ENCODE measurements at regions not wholly inside any gene's neighbourhood (a gene's known extent, or its start where the extent isn't known, plus 50 kb on each side); places are given as distances from the start of the nearest gene placed in this dataset.
"Not testable (repeated sequence)": the region's sequence is repeated elsewhere in the genome, so short reads cannot be mapped to it uniquely, and the experiment has no call there.

DNA sequence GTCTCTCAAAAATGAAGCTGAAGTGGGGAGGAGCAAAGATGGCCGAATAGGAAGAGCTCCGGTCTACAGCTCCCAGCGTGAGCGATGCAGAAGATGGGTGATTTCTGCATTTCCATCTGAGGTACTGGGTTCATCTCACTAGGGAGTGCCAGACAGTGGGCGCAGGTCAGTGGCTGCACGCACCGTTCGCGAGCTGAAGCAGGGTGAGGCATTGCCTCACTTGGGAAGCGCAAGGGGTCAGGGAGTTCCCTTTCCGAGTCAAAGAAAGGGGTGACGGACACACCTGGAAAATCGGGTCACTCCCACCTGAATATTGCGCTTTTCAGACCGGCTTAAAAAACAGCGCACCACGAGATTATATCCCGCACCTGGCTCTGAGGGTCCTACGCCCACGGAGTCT is 132.8 kb downstream of the RSL24D1 start:
- not testable (repeated sequence) for H2AFZ ChIP-seq (ENCODE audit: low read length); H3K4me2 ChIP-seq (ENCODE audit: insufficient read depth, low read length, poor library complexity, severe bottlenecking); H3K36me3 ChIP-seq (replicated peaks in 1 of 2; ENCODE audit: control insufficient read depth in 2 of 2, insufficient read depth in 2 of 2, low read length in 2 of 2); H3K27me3 ChIP-seq (ENCODE audit: control insufficient read depth in 3 of 3, insufficient read depth in 3 of 3, low read depth in 1 of 3, low read length in 3 of 3); H4K91ac ChIP-seq (ENCODE audit: low read depth, low read length, poor library complexity); H2BK5ac ChIP-seq (ENCODE audit: low read length); H4K8ac ChIP-seq (ENCODE audit: low read depth, low read length); H2BK15ac ChIP-seq (ENCODE audit: low read length); H3K4me1 ChIP-seq (ENCODE audit: control insufficient read depth in 2 of 2, insufficient read depth in 1 of 2, low read depth in 1 of 2, low read length in 2 of 2); DNase-seq (ENCODE audit: low spot score); H3K9me3 ChIP-seq (replicated peaks in 1 of 2; ENCODE audit: control insufficient read depth in 2 of 2, insufficient read depth in 1 of 2, low read depth in 1 of 2, low read length in 2 of 2); H3K9ac ChIP-seq (ENCODE audit: low read depth, low read length, poor library complexity); H2BK120ac ChIP-seq (ENCODE audit: low read depth, low read length); H3K23ac ChIP-seq (ENCODE audit: low read depth, low read length, poor library complexity); H2AK5ac ChIP-seq (ENCODE audit: low read depth, low read length); H3K4ac ChIP-seq (ENCODE audit: low read length); H2BK12ac ChIP-seq (ENCODE audit: low read length); H3K18ac ChIP-seq (ENCODE audit: low read length); H3K4me3 ChIP-seq (ENCODE audit: low read length in 2 of 2); H3K27ac ChIP-seq (replicated peaks; ENCODE audit: low read length); H3K14ac ChIP-seq (ENCODE audit: low read length); H3K79me1 ChIP-seq (ENCODE audit: low read depth, low read length)
- WGBS, 2 donors (ENCODE audit: extremely low coverage in 2 of 2, insufficient read length in 2 of 2, insufficient replicate concordance in 1 of 2): no CpG with 5 or more reads among the region's 20 CpGs

GRCh38 chr15:55060836-55061235 is 135.9 kb downstream of the RSL24D1 start:
- Histone ChIP-seq H3K9ac (ENCODE audit: low read depth, low read length, poor library complexity) (no peak overlapping the region), H3K4me1 (ENCODE audit: control insufficient read depth in 2 of 2, insufficient read depth in 1 of 2, low read depth in 1 of 2, low read length in 2 of 2) (no peaks in the 10 kb centered on the region), H3K18ac (ENCODE audit: low read length) (no peak overlapping the region), H3K27me3 (ENCODE audit: control insufficient read depth in 3 of 3, insufficient read depth in 3 of 3, low read depth in 1 of 3, low read length in 3 of 3) (no peaks in the 10 kb centered on the region), H3K4me3 (ENCODE audit: low read length in 2 of 2) (no peak overlapping the region), H3K14ac (ENCODE audit: low read length) (no peak overlapping the region), H4K8ac (ENCODE audit: low read depth, low read length) (no peak overlapping the region), H3K36me3 (replicated peaks in 1 of 2; ENCODE audit: control insufficient read depth in 2 of 2, insufficient read depth in 2 of 2, low read length in 2 of 2) (no peaks in the 10 kb centered on the region), H2AK5ac (ENCODE audit: low read depth, low read length) (no peak overlapping the region), H3K4ac (ENCODE audit: low read length) (no peak overlapping the region), H2BK12ac (ENCODE audit: low read length) (no peak overlapping the region), H2BK5ac (ENCODE audit: low read length) (no peak overlapping the region), H3K9me3 (replicated peaks in 1 of 2; ENCODE audit: control insufficient read depth in 2 of 2, insufficient read depth in 1 of 2, low read depth in 1 of 2, low read length in 2 of 2) (no peaks in the 10 kb centered on the region), H3K79me1 (ENCODE audit: low read depth, low read length) (no peaks in the 10 kb centered on the region), H3K27ac (replicated peaks; ENCODE audit: low read length) (no peak overlapping the region), H2BK120ac (ENCODE audit: low read depth, low read length) (no peak overlapping the region), H2AFZ (ENCODE audit: low read length) (no peak overlapping the region), H4K91ac (ENCODE audit: low read depth, low read length, poor library complexity) (no peak overlapping the region), H3K4me2 (ENCODE audit: insufficient read depth, low read length, poor library complexity, severe bottlenecking) (no peak overlapping the region), H3K23ac (ENCODE audit: low read depth, low read length, poor library complexity) (no peak overlapping the region), H2BK15ac (ENCODE audit: low read length) (no peak overlapping the region)
- no peak for DNase-seq (ENCODE audit: low spot score)
- WGBS, 2 donors (ENCODE audit: extremely low coverage in 2 of 2, insufficient read length in 2 of 2, insufficient replicate concordance in 1 of 2): no CpG with 5 or more reads among the region's 2 CpGs

DNA sequence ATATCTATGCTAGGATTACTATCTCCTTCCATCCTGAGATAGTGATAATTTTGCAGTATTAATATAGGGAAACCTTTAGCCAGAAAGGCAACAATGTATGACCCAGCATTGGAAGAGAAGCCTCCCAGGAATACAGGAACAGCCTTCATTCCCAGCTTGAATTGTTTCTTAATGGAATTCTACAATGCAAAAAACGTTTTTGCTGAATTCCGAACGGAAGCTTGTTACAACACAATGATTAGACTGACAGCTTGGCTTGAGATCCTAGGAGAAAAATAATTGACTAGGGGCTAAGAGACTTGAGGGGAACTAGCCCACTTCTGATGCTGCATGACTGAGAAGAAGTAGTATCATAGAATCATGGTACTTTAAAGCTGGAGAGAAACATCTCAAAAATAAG is 140.2 kb downstream of the RSL24D1 start:
- no peaks in the 10 kb centered on the region for H3K27me3 ChIP-seq (ENCODE audit: control insufficient read depth in 3 of 3, insufficient read depth in 3 of 3, low read depth in 1 of 3, low read length in 3 of 3)
- no CpG with 5 or more reads among the region's 3 CpGs for WGBS, 2 donors (ENCODE audit: extremely low coverage in 2 of 2, insufficient read length in 2 of 2, insufficient replicate concordance in 1 of 2)

DNA sequence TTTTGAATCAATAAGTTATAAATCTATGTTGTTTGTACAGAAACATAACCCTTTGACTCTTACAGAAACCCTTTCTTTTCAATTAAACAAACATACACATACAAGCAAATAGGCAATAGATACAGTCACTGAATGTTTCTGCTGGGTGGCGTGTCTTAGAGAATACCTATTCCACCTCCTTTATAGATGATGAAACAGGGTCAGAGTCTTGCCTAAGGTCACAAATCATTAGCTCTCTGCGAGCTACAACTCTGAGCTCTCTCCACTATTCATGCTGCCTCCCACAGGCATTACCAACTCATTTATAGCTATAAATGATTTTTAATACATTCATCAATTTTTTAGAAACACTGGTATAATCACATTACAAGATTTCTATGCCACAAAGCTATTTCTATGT is 152.6 kb downstream of the RSL24D1 start:
- H3K9ac ChIP-seq (ENCODE audit: low read depth, low read length, poor library complexity): no peak overlapping the region

More for the DNA sequence above, 140.2 kb downstream of the RSL24D1 start:
- no peak overlapping the region for H3K18ac ChIP-seq (ENCODE audit: low read length)
- H3K9me3 ChIP-seq (replicated peaks in 1 of 2; ENCODE audit: control insufficient read depth in 2 of 2, insufficient read depth in 1 of 2, low read depth in 1 of 2, low read length in 2 of 2): no peaks in the 10 kb centered on the region
- H3K79me1 ChIP-seq (ENCODE audit: low read depth, low read length): no peaks in the 10 kb centered on the region
- no peak for DNase-seq (ENCODE audit: low spot score)
- H3K4me1 ChIP-seq (ENCODE audit: control insufficient read depth in 2 of 2, insufficient read depth in 1 of 2, low read depth in 1 of 2, low read length in 2 of 2): no peaks in the 10 kb centered on the region
- no peak overlapping the region for H2BK15ac ChIP-seq (ENCODE audit: low read length)
- no peak overlapping the region for H2BK12ac ChIP-seq (ENCODE audit: low read length)
- H3K14ac ChIP-seq (ENCODE audit: low read length): no peak overlapping the region
- no peak overlapping the region for H3K9ac ChIP-seq (ENCODE audit: low read depth, low read length, poor library complexity)
- H2AFZ ChIP-seq (ENCODE audit: low read length): no peak overlapping the region
- H3K23ac ChIP-seq (ENCODE audit: low read depth, low read length, poor library complexity): no peak overlapping the region
- no peak overlapping the region for H3K4me3 ChIP-seq (ENCODE audit: low read length in 2 of 2)
- H3K36me3 ChIP-seq (replicated peaks in 1 of 2; ENCODE audit: control insufficient read depth in 2 of 2, insufficient read depth in 2 of 2, low read length in 2 of 2): no peaks in the 10 kb centered on the region
- H3K4me2 ChIP-seq (ENCODE audit: insufficient read depth, low read length, poor library complexity, severe bottlenecking): no peak overlapping the region
- no peak overlapping the region for H3K4ac ChIP-seq (ENCODE audit: low read length)
- H2BK120ac ChIP-seq (ENCODE audit: low read depth, low read length): no peak overlapping the region
- no peak overlapping the region for H4K8ac ChIP-seq (ENCODE audit: low read depth, low read length)
- no peak overlapping the region for H3K27ac ChIP-seq (replicated peaks; ENCODE audit: low read length)
- no peak overlapping the region for H2BK5ac ChIP-seq (ENCODE audit: low read length)
- H4K91ac ChIP-seq (ENCODE audit: low read depth, low read length, poor library complexity): no peak overlapping the region
- no peak overlapping the region for H2AK5ac ChIP-seq (ENCODE audit: low read depth, low read length)

More for the DNA sequence above, 152.6 kb downstream of the RSL24D1 start:
- Histone ChIP-seq H3K27me3 (ENCODE audit: control insufficient read depth in 3 of 3, insufficient read depth in 3 of 3, low read depth in 1 of 3, low read length in 3 of 3) (no peaks in the 10 kb centered on the region), H2AK5ac (ENCODE audit: low read depth, low read length) (no peak overlapping the region), H2BK120ac (ENCODE audit: low read depth, low read length) (no peak overlapping the region), H3K4me1 (ENCODE audit: control insufficient read depth in 2 of 2, insufficient read depth in 1 of 2, low read depth in 1 of 2, low read length in 2 of 2) (no peaks in the 10 kb centered on the region), H2BK15ac (ENCODE audit: low read length) (no peak overlapping the region), H3K27ac (replicated peaks; ENCODE audit: low read length) (no peak overlapping the region), H2AFZ (ENCODE audit: low read length) (no peak overlapping the region), H4K91ac (ENCODE audit: low read depth, low read length, poor library complexity) (no peak overlapping the region), H3K14ac (ENCODE audit: low read length) (no peak overlapping the region), H2BK5ac (ENCODE audit: low read length) (no peak overlapping the region), H3K4me2 (ENCODE audit: insufficient read depth, low read length, poor library complexity, severe bottlenecking) (no peak overlapping the region), H3K9me3 (replicated peaks in 1 of 2; ENCODE audit: control insufficient read depth in 2 of 2, insufficient read depth in 1 of 2, low read depth in 1 of 2, low read length in 2 of 2) (no peaks in the 10 kb centered on the region), H3K36me3 (replicated peaks in 1 of 2; ENCODE audit: control insufficient read depth in 2 of 2, insufficient read depth in 2 of 2, low read length in 2 of 2) (no peaks in the 10 kb centered on the region), H3K23ac (ENCODE audit: low read depth, low read length, poor library complexity) (no peak overlapping the region), H3K79me1 (ENCODE audit: low read depth, low read length) (peaks cover 2% of the 10 kb centered on the region), H3K4ac (ENCODE audit: low read length) (no peak overlapping the region), H3K4me3 (ENCODE audit: low read length in 2 of 2) (no peak overlapping the region), H2BK12ac (ENCODE audit: low read length) (no peak overlapping the region), H3K18ac (ENCODE audit: low read length) (no peak overlapping the region), H4K8ac (ENCODE audit: low read depth, low read length) (no peak overlapping the region)
- no peak for DNase-seq (ENCODE audit: low spot score)
- WGBS, 2 donors (ENCODE audit: extremely low coverage in 2 of 2, insufficient read length in 2 of 2, insufficient replicate concordance in 1 of 2): no CpG with 5 or more reads among the region's 2 CpGs

Measured in neuronal stem cell (in vitro differentiated cells).